ENCODE measurements at regions not wholly inside any gene's neighbourhood (a gene's known extent, or its start where the extent isn't known, plus 50 kb on each side); places are given as distances from the start of the nearest gene placed in this dataset.

- no peak for TF ChIP-seq CTCF (conservative IDR thresholded peaks at IDR 0.05; ENCODE audit: low read depth, low read length)
- TF ChIP-seq EZH2 (IDR thresholded peaks at IDR 0.05; ENCODE audit: low read length, unreplicated experiment): no peak
These were observed 52.7 kb upstream of the HTATIP2 start for GRCh38 chr11:20310596-20311394.
